AG10803 (cell line): ENCODE measurements at regions not wholly inside any gene's neighbourhood (a gene's known extent, or its start where the extent isn't known, plus 50 kb on each side); places are given as distances from the start of the nearest gene placed in this dataset.

Source experiments
- DNase-seq: peaks from one replicate; pipeline ENCODE4 v3.0.0; 2010; ENCODE audit warnings: low read depth
- H3K4me3 ChIP-seq: 2 replicates; pipeline ENCODE4 v1.5.1; 2011; ENCODE audit warnings: mild to moderate bottlenecking, low read length, control low read depth
- TF ChIP-seq, protein P1 (sequence below): conservative IDR thresholded peaks from 2 replicates; pipeline ENCODE4 v1.5.1; 2011; ENCODE audit warnings: mild to moderate bottlenecking, low read length, control low read depth, inconsistent platforms

DNA sequence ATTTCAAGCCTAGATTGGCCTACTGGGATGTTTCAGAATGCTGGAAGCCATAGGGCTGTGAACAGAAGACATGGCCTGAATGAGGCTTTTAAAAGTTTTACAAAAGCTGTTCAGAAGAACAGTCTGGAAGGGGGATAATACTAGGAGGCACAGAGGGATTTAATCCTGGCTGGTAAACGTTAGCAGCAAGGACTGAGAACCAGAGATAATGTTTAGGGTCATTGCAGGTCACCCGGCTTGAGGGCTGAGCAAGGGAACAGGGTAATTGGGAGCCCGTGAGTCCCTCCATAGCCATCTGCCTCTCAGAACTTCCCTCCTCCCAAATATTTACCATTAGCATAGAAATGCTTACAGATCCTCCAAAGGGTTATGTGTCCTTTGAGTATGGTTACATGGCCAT lies 765.4 kb downstream of the TMEM182 start:
- TF ChIP-seq, protein P1, sequence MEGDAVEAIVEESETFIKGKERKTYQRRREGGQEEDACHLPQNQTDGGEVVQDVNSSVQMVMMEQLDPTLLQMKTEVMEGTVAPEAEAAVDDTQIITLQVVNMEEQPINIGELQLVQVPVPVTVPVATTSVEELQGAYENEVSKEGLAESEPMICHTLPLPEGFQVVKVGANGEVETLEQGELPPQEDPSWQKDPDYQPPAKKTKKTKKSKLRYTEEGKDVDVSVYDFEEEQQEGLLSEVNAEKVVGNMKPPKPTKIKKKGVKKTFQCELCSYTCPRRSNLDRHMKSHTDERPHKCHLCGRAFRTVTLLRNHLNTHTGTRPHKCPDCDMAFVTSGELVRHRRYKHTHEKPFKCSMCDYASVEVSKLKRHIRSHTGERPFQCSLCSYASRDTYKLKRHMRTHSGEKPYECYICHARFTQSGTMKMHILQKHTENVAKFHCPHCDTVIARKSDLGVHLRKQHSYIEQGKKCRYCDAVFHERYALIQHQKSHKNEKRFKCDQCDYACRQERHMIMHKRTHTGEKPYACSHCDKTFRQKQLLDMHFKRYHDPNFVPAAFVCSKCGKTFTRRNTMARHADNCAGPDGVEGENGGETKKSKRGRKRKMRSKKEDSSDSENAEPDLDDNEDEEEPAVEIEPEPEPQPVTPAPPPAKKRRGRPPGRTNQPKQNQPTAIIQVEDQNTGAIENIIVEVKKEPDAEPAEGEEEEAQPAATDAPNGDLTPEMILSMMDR = no peak
- no peak for DNase-seq
- H3K4me3 ChIP-seq = no peak overlapping the region

DNA sequence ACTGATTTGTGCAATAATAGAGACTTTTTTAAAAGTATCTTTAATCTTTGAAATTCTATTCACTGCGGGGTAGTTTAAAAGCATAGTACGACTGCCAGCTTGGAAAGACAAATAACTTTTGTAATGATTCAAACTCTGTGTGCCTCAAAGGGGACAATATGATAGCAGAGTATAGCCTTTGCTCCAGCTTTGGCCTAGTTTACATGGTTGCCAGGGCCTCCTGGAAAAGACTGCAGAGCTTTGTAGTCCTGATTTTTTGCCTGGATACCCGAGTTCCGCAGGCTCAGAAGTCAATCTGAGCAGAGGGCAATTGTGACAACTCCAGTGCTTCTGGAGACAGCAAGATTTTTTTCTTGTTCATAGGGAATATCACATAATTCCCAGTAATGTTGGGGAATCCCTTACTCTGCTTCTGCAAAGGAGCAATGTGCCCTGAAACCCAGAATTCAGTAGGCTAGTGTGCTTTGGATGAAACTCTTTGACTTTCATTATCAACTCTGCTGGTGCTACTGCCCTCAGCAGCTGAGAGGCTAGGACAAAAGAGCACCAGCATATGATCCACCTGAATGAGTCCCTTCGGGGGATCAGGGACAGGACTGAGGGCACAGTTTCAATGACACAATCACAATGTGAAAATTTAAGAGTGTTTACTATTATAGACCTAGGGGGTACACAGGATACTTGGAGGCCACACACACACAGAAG lies 768.1 kb downstream of the TMEM182 start:
- H3K4me3 ChIP-seq = no peak overlapping the region
- TF ChIP-seq, protein P1 = no peak
- no peak for DNase-seq

DNA sequence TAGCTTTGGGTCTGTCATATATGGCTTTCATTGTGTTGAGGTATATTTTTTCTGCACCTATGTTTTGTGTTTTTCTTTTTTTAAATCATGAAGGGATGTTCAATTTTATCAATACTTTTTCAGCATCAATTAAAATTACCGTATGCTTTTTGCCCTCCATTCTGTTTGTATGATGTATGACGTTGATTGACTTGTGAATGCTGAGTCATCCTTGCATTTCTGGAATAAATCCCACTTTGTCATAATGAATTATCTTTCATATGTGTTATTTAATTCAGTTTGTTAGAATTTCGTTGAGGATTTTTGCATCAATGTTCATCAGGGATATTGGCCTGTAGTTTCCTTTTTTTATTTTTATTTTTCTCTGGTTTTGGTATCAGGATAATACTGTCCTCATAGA lies 790.9 kb downstream of the TMEM182 start:
- no peak overlapping the region for H3K4me3 ChIP-seq
- TF ChIP-seq, protein P1 = no peak
- no peak for DNase-seq

DNA sequence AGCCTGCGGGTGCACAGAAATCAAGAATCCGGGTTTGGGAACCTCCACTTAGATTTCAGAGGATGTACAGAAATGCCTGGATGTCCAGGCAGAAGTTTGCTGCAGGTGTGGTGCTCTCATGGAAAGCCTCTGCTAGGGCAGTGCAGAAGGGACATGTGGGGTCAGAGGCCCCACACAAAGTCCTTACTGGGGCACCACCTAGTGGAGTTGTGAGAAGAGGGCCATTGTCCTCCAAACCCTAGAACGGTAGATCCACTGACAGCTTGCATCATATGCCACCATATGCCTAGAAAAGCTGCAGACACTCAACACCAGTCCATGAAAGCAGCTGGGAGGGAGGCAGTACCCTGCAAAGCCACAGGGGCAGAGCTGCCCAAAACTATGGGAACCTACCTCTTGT lies 833.0 kb downstream of the TMEM182 start:
- TF ChIP-seq, protein P1 = no peak
- H3K4me3 ChIP-seq = no peak overlapping the region
- DNase-seq = no peak

DNA sequence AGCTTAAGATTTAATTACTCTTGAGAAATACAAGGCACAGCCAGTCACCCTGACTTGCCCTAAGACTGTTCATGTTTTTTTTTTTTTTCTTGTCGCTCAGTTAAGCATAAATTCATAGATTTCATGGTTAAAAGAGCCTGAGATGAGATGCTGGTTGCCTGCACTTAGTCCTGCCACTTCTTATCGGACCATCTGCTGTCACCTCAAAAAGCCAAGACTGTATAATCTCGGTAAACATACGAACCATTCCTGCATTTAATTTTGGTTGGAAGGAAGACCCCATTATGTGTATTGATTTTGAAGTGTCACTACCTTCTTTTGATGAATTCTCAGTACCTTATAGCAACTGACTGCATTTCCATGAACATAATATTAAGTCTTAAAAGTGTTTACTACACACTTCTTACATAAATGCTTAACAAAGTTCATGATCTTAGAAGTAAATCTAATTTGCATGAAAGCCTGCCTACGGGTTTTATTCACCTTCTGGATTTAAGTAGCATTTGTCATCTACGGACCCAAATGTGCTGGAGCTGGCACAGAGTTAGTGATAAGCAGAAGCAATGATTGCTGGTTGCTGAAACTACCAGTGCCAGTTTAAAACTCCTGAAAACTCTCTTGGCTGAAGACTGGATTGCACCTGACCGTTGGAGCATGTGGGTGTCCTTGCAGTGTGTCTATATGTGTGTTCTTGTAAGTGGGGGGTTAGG lies 843.4 kb downstream of the TMEM182 start:
- DNase-seq = no peak
- no peak overlapping the region for H3K4me3 ChIP-seq
- TF ChIP-seq, protein P1 = no peak

DNA sequence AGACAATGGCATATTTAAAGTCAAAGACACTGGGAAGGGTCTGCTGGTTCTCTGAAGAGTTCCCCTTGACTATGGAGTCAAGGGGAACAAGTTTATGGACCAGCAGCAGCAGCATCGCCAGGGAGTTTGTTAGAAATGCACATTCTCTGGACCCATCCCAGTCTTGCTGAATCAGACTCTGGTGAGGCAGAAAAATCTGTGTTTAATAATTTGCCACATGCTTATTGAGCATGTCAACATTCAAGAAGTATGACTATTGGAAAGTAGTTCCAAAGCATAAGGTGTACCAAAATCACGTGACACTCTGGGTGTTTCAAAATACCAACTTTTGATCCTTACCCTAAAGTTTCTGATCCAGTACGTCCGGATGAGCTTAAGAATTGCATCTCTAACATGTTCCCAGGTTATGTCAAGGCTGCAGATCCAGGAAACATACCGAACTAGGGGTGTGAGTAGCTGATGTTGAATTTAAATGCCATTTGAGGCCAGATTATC lies 853.8 kb downstream of the TMEM182 start:
- DNase-seq = no peak
- H3K4me3 ChIP-seq = no peak overlapping the region
- TF ChIP-seq, protein P1 = no peak

DNA sequence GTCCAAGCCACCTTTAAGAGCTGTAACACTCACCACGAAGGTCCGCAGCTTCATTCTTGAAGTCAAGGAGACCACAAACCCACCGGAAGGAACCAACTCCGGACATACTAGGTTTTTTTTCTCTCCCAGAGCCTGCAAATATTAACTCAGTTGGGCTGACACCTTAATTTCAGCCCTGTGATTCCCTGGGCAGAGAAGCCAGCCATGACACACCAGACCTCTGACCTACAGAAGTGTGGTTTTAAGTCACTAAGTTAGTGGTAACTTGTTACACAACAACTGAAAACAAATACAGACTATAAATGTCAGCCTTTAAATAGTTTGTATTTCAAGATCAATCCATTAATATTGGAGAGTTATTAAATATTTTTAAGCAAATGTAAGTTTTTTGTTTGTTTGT lies 855.1 kb downstream of the TMEM182 start:
- TF ChIP-seq, protein P1 = no peak
- H3K4me3 ChIP-seq = no peak overlapping the region
- DNase-seq = no peak
